HL-60 (cell line): ENCODE measurements at regions not wholly inside any gene's neighbourhood (a gene's known extent, or its start where the extent isn't known, plus 50 kb on each side); places are given as distances from the start of the nearest gene placed in this dataset.

Experiments
- DNase-seq, 2 experiments: peaks; one replicate each; pipeline ENCODE4 v3.0.0-alpha.2; 2010 to 2020; ENCODE audit warnings: low read depth in 1 of 2, low spot score in 1 of 2
- H3K27ac ChIP-seq: fragments of 250-450 bp; sonication (Bioruptor Pico); replicated peaks from 2 replicates; pipeline ENCODE4 v1.5.1; 2020; ENCODE audit warnings: mild to moderate bottlenecking, moderate library complexity
- H3K27me3 ChIP-seq: fragments of 250-450 bp; sonication (Bioruptor Pico); 2 replicates; pipeline ENCODE4 v1.5.1; 2021; ENCODE audit warnings: mild to moderate bottlenecking, moderate library complexity; ENCODE audit not compliant: insufficient read depth, poor library complexity, severe bottlenecking
- H3K4me3 ChIP-seq: replicated peaks from 2 replicates; pipeline ENCODE4 v1.5.1; 2011; ENCODE audit warnings: mild to moderate bottlenecking, control low read depth, low read length; ENCODE audit not compliant: insufficient read depth
- CTCF ChIP-seq: IDR thresholded peaks from one replicate; pipeline ENCODE4 v1.5.1; 2011; ENCODE audit warnings: low read length, control low read depth, inconsistent platforms; ENCODE audit not compliant: insufficient read depth
- GABPA ChIP-seq: IDR thresholded peaks from 2 replicates; pipeline ENCODE4 v1.6.1; 2012; ENCODE audit warnings: low read depth
- POLR2AphosphoS5 ChIP-seq: IDR thresholded peaks from 2 replicates; pipeline ENCODE4 v1.6.1; 2012; ENCODE audit warnings: low read depth
- SPI1 ChIP-seq: IDR thresholded peaks from 2 replicates; pipeline ENCODE4 v1.6.1; 2012; ENCODE audit warnings: low read depth, mild to moderate bottlenecking, borderline replicate concordance
- TF ChIP-seq, protein P1 (sequence below): IDR thresholded peaks from 2 replicates; pipeline ENCODE4 v1.6.1; 2012; ENCODE audit warnings: low read depth; ENCODE audit not compliant: insufficient replicate concordance

GRCh38 chr16:60755907-60756306 lies 1280.3 kb downstream of the CDH8 start:
- Histone ChIP-seq H3K27me3 (no peaks in the 10 kb centered on the region), H3K27ac (no peak overlapping the region), H3K4me3 (no peak overlapping the region)
- no peak for TF ChIP-seq GABPA
- TF ChIP-seq SPI1 = no peak
- no peak for TF ChIP-seq POLR2AphosphoS5
- TF ChIP-seq, protein P1, sequence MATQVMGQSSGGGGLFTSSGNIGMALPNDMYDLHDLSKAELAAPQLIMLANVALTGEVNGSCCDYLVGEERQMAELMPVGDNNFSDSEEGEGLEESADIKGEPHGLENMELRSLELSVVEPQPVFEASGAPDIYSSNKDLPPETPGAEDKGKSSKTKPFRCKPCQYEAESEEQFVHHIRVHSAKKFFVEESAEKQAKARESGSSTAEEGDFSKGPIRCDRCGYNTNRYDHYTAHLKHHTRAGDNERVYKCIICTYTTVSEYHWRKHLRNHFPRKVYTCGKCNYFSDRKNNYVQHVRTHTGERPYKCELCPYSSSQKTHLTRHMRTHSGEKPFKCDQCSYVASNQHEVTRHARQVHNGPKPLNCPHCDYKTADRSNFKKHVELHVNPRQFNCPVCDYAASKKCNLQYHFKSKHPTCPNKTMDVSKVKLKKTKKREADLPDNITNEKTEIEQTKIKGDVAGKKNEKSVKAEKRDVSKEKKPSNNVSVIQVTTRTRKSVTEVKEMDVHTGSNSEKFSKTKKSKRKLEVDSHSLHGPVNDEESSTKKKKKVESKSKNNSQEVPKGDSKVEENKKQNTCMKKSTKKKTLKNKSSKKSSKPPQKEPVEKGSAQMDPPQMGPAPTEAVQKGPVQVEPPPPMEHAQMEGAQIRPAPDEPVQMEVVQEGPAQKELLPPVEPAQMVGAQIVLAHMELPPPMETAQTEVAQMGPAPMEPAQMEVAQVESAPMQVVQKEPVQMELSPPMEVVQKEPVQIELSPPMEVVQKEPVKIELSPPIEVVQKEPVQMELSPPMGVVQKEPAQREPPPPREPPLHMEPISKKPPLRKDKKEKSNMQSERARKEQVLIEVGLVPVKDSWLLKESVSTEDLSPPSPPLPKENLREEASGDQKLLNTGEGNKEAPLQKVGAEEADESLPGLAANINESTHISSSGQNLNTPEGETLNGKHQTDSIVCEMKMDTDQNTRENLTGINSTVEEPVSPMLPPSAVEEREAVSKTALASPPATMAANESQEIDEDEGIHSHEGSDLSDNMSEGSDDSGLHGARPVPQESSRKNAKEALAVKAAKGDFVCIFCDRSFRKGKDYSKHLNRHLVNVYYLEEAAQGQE = no peak
- no peak for TF ChIP-seq CTCF
- DNase-seq = no peak

DNA sequence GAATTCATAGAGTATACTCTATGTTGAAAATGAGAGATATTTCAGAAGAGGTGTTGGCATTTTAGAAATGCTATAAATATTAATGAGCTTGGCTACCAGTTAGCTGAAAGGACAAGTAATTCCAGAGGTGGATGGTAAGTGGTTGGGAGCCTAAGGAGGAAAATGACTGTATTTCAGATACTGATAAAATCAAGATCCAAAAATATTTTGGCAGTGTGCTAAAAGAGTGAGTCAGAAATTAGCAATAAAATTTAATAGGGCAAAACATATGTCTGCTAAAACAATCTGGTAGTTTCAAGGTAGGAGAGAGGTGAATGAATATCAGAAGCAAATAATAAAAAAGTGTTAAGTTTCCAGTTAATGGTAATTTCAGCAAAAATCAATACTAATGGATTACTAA lies 1287.9 kb downstream of the CDH8 start:
- Histone ChIP-seq H3K4me3 (no peak overlapping the region), H3K27me3 (no peaks in the 10 kb centered on the region), H3K27ac (no peak overlapping the region)
- TF ChIP-seq SPI1 = no peak
- no peak for TF ChIP-seq GABPA
- no peak for TF ChIP-seq POLR2AphosphoS5
- no peak for TF ChIP-seq CTCF
- TF ChIP-seq, protein P1 = no peak
- no peak for DNase-seq

GRCh38 chr16:60744198-60744597 lies 1292.0 kb downstream of the CDH8 start:
- Histone ChIP-seq H3K27me3 (no peaks in the 10 kb centered on the region), H3K27ac (no peak overlapping the region), H3K4me3 (no peak overlapping the region)
- DNase-seq = no peak
- TF ChIP-seq, protein P1 = no peak
- TF ChIP-seq CTCF = no peak
- no peak for TF ChIP-seq SPI1
- TF ChIP-seq GABPA = no peak
- TF ChIP-seq POLR2AphosphoS5 = no peak
